Endodermal cell (in vitro differentiated cells): ENCODE measurements at regions not wholly inside any gene's neighbourhood (a gene's known extent, or its start where the extent isn't known, plus 50 kb on each side); places are given as distances from the start of the nearest gene placed in this dataset.

ENCODE experiments used
- DNase-seq: peaks from one replicate; pipeline ENCODE4 v3.0.0-alpha.2; 2017
- H3K27ac ChIP-seq: 2 replicates; pipeline ENCODE4 v1.5.1; 2013; ENCODE audit warnings: mild to moderate bottlenecking, low read depth, low read length, moderate library complexity
- H3K27me3 ChIP-seq: 2 replicates; pipeline ENCODE4 v1.6.1; 2013; ENCODE audit warnings: mild to moderate bottlenecking, low read length, moderate library complexity; ENCODE audit not compliant: insufficient read depth, control insufficient read depth, poor library complexity, severe bottlenecking
- H3K36me3 ChIP-seq: 2 replicates; pipeline ENCODE4 v1.7.0; 2013; ENCODE audit warnings: mild to moderate bottlenecking, low read length, moderate library complexity; ENCODE audit not compliant: control insufficient read depth, insufficient read depth
- H3K4me1 ChIP-seq: one replicate; pipeline ENCODE4 v1.7.0; 2013; ENCODE audit warnings: low read length; ENCODE audit not compliant: control insufficient read depth, insufficient read depth
- H3K4me3 ChIP-seq: 2 replicates; pipeline ENCODE4 v1.5.1; 2013; ENCODE audit warnings: mild to moderate bottlenecking, low read length, moderate library complexity
- H3K9ac ChIP-seq: 2 replicates; pipeline ENCODE4 v1.6.1; 2013; ENCODE audit warnings: mild to moderate bottlenecking, low read length, moderate library complexity; ENCODE audit not compliant: poor library complexity, severe bottlenecking; ENCODE audit errors: extremely low read depth
- H3K9me3 ChIP-seq: 2 replicates; pipeline ENCODE4 v1.6.1; 2013; ENCODE audit warnings: mild to moderate bottlenecking, low read length, moderate library complexity; ENCODE audit not compliant: control insufficient read depth
- H3K27ac Mint-ChIP-seq: 2 replicates; pipeline ENCODE4 v1.8.0; 2020; ENCODE audit warnings: mixed read lengths
- H3K27me3 Mint-ChIP-seq: 2 replicates; pipeline ENCODE4 v1.8.0; 2021; ENCODE audit warnings: mild to moderate bottlenecking, mixed read lengths; ENCODE audit not compliant: insufficient read depth
- H3K36me3 Mint-ChIP-seq: 2 replicates; pipeline ENCODE4 v1.8.0; 2020; ENCODE audit warnings: low read depth, mixed read lengths
- H3K4me1 Mint-ChIP-seq: 2 replicates; pipeline ENCODE4 v1.8.0; 2020; ENCODE audit warnings: mixed read lengths
- H3K4me3 Mint-ChIP-seq: 2 replicates; pipeline ENCODE4 v1.8.0; 2020; ENCODE audit warnings: mild to moderate bottlenecking, moderate library complexity, mixed read lengths
- H3K9me3 Mint-ChIP-seq: 2 replicates; pipeline ENCODE4 v1.8.0; 2020; ENCODE audit warnings: mild to moderate bottlenecking, mixed read lengths
- CTCF ChIP-seq: fragments of 200-600 bp; sonication (generic); conservative IDR thresholded peaks from 2 replicates; pipeline ENCODE4 v1.5.0; 2021; ENCODE audit warnings: antibody characterized with exemption, mild to moderate bottlenecking
- WGBS, 2 experiments: methylation state at CpG; one replicate each; pipeline versions ENCODE4 v1.1.5 to v1.1.7; 2013; ENCODE audit warnings: missing lambda C conversion rate in 2 of 2, mixed read lengths in 1 of 2; ENCODE audit not compliant: insufficient coverage in 1 of 2, insufficient read length in 1 of 2; 5-methylcytosine and 5-hydroxymethylcytosine counted together

- H3K9ac ChIP-seq, result no peak overlapping the region
- H3K4me3 ChIP-seq, result no peak overlapping the region
- H3K27ac Mint-ChIP-seq, result no peak overlapping the region
- TF ChIP-seq CTCF, result no peak
- no peaks in the 10 kb centered on the region for H3K36me3 Mint-ChIP-seq
- no peak for DNase-seq
- no peaks in the 10 kb centered on the region for H3K9me3 Mint-ChIP-seq
- H3K4me1 Mint-ChIP-seq, result peaks cover 12% of the 10 kb centered on the region
- H3K27me3 ChIP-seq, result no peaks in the 10 kb centered on the region
- peaks cover 4% of the 10 kb centered on the region for H3K4me1 ChIP-seq
- H3K4me3 Mint-ChIP-seq, result no peak overlapping the region
- H3K27me3 Mint-ChIP-seq, result peaks cover 3% of the 10 kb centered on the region
- no peak overlapping the region for H3K27ac ChIP-seq
- no peaks in the 10 kb centered on the region for H3K9me3 ChIP-seq
- WGBS, 2 experiments, result 82 to 84% methylated on average over 8 to 10 of the region's 10 CpGs
- H3K36me3 ChIP-seq, result no peaks in the 10 kb centered on the region
Observed at GRCh38 chr13:99847318-99847750, 124.2 kb downstream of the ZIC5 start.

- no peak for DNase-seq
- Mint-ChIP-seq H3K4me3 (no peak overlapping the region), H3K27ac (no peak overlapping the region), H3K27me3 (peaks cover 3% of the 10 kb centered on the region), H3K4me1 (peaks cover 12% of the 10 kb centered on the region), H3K36me3 (no peaks in the 10 kb centered on the region), H3K9me3 (no peaks in the 10 kb centered on the region)
- TF ChIP-seq CTCF, result no peak
- Histone ChIP-seq H3K27me3 (no peaks in the 10 kb centered on the region), H3K27ac (no peak overlapping the region), H3K9ac (no peak overlapping the region), H3K36me3 (no peaks in the 10 kb centered on the region), H3K9me3 (no peaks in the 10 kb centered on the region), H3K4me3 (no peak overlapping the region), H3K4me1 (peaks cover 4% of the 10 kb centered on the region)
- WGBS, 2 experiments, result 91 to 94% methylated on average over 23 to 29 of the region's 29 CpGs
Observed at GRCh38 chr13:99845161-99845874, 126.2 kb downstream of the ZIC5 start.

GRCh38 chr13:99844421-99844820, 127.1 kb downstream of the ZIC5 start:
- H3K27ac Mint-ChIP-seq, result no peak overlapping the region
- DNase-seq, result no peak
- 89% methylated on average over 8 of the region's 8 CpGs for WGBS, 2 experiments

More at GRCh38 chr13:99844421-99844820, 127.1 kb downstream of the ZIC5 start:
- no peaks in the 10 kb centered on the region for H3K27me3 ChIP-seq
- Mint-ChIP-seq H3K4me1 (peaks cover 12% of the 10 kb centered on the region), H3K4me3 (no peak overlapping the region), H3K9me3 (no peaks in the 10 kb centered on the region), H3K27me3 (peaks cover 3% of the 10 kb centered on the region), H3K36me3 (no peaks in the 10 kb centered on the region)
- no peak for TF ChIP-seq CTCF
- H3K9me3 ChIP-seq, result no peaks in the 10 kb centered on the region
- H3K9ac ChIP-seq, result no peak overlapping the region
- H3K27ac ChIP-seq, result no peak overlapping the region
- H3K4me1 ChIP-seq, result peaks cover 4% of the 10 kb centered on the region
- no peaks in the 10 kb centered on the region for H3K36me3 ChIP-seq
- no peak overlapping the region for H3K4me3 ChIP-seq
